GM21825 (cell line): ENCODE measurements at regions not wholly inside any gene's neighbourhood (a gene's known extent, or its start where the extent isn't known, plus 50 kb on each side); places are given as distances from the start of the nearest gene placed in this dataset.

Experiments
- ATAC-seq: cut with Tn5 transposase; IDR thresholded peaks from one replicate; pipeline ENCODE4 v1.9.1; 2021; ENCODE audit warnings: mild to moderate bottlenecking, moderate library complexity; ENCODE audit not compliant: unreplicated experiment

DNA sequence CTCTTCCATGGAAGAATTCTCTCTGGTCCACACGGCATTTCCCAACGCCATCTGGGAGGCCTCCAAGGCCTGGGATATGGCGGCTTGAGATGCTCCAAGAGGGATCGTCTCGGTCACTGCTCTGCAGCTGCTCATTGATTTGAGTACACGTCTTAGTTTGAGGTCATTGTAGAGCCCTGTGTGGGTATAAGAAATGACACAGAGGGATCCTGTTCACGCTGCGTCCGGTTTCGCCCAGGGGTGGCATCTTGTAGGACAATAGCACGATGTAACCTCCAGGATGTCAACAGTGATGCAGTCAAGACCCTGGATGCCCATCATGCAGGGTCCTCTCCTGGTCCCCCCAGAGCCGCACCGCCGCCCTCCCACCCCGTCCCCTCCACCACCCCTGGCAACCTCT, 564.6 kb downstream of the BRD1 start:
- no peak for ATAC-seq

DNA sequence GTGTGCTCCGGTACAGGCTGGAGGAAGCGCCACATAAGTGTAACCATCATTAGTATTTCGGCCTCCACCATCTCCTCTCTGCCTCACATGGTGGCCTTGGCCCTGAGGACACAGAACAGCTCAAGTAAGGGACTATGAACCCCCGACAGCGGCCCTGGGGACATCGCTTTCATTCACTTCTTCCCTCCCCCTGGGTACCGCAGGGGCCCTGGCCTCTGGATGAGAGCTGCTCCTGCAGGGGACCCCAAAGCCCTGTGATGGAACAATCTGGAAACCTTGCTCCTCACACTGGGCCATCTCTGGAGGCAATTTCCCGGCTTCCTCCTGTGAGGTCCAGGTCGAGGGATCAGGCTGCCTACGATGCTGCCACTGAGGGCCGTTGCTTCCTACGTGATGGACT, 565.5 kb downstream of the BRD1 start:
- no peak for ATAC-seq

DNA sequence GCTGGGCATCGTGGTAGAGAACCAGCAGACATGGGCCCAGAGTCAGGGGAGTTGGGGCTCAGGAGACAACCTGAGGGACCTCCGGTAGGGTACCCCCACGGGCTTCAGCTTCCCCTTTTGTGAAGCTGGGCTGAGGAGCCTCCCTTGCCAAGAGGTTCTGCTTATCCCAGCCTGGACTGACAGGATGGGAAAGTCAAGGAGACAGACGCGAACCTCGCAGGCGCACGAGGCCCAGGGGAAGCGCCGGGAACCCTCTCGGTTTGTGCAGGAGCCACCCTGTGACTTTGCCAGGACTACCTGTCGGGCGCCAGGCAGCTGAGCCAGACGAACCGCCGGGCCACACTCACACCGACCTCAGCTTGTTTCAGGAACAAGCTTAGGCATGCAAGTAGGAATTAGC, 566.1 kb downstream of the BRD1 start:
- no peak for ATAC-seq

DNA sequence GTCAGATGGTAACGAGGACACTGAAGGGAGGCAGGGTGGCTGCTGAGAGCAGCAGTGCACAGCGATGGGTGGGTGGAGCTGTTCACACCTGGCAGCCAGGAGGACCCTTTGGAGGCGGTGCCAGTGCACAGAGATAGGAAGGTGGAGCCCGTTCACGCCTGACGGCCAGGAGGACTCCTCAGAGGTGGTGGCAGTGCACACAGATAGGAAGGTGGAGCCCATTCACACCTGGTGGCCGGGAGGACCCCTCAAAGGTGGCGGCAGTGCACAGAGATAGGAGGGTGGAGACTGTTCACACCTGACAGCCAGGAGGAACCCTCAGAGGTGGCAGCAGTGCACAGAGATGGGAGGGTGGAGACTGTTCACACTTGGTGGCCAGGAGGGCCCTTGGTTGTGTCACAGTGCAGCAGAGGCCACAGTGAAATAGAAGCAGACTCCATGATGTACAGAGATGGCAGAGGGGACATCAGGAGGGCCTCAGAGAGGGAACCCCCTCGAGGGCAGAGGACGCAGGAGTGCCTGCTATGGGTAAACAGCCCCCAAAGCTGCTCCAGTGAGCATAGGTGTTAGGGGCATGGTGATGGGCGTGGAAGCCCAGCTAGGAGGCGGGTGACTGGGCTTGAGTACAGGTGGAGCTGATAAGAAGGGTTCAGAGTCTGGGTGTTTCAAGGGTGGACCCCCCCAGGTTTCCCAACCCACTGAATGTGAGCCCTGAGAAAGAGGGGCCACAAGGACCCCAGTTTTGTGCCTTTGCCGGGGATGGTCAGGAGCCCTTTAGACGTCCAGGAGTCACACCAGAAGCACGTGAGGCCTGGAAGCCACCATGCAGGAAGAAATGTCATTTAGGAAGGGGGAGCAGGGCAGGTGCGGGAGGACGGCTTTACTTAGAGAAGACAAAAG, 566.7 kb downstream of the BRD1 start:
- no peak for ATAC-seq

DNA sequence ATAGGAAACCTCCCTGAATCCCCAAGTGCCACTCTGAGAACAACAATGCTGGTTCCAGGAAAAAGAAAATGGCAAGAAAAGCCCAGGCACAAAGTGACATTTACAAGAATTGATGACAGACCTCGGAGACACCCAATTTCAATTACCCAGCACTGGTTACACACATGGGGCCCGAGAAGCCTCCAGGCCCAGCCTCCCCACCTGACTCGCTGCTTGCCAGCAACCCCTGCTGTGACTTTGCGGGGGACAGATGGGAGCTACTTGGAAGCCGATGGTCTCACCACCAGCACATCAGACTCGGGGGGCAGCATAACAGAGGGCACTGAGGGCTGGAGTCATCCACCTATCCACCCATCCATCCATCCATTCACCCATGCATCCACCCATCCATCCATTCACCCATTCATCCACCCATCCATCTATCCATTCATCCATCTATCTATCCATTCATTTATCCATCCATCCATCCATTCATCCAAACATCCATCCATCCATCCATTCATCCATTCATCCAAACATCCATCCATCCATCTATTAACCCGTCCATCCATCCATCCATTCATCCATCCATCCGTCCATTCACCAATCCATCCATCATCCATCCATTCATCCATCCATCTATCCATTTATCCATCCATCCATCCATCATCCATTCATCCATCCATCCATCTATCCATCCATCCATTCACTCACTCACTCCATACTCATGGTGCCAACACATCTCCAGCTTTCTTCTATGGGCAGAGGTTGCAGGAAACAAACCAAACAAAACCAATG, 567.6 kb downstream of the BRD1 start:
- ATAC-seq: no peak

DNA sequence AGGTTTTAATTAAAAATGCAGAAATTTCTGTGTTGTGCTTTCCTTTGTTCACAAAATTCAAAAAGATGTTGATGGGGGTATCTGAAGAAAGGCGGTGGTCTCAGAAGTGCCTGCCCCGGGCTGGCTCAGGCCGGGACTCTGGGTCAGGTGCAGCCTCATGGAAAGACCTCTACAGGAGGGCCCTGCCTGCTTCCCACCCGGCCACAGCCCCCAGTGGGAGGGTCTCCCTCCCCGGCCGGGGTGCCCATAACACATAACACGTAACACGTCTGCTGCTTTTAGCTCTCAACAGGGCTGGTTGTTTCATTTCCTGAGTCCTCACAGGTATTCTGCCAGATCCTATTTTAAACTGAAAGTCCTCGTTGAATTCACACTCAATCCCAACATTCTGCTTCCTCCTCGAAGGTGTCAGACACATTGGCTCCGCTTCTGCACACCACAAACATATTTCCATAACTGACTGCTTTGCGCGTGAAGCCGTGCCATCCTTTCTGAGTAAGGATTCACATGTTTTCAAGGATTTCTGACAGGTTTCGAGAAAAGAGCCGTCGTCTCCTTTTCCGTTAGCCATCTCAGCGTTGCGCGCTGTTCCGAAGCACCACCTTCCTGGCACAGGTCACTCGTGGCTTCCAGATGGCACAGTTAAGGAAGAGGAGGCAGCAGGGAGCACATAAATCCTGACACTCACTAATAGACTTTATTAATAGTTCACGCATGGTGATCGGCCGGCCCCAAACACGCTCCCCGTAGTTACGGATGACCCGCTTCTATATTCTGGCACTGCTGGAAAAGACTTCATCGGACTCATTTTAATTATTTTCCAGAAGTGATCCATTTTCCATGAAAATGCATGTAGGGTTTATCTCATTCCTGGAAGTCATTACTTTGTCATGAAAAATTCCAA, 569.3 kb downstream of the BRD1 start:
- ATAC-seq: no peak

DNA sequence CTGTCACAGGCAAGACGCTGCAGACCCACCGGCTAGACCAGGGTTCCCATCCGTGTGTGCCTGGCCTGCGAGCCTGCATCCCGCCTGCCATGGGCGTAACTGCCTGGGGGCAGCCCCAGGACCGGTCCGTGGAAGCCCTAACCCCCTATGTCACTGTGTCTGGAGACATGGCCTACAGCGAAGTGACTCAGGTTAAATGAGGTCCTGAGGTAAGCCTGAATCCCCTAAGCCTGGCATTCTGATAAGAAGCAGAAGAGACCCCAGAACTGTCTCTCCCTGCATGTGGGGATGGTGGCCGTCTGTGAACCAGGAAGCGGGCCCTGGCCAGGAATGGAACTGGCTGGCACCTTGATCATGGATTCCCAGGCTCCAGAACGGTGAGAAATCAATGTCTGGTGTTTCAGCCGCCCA, 570.1 kb downstream of the BRD1 start:
- no peak for ATAC-seq

DNA sequence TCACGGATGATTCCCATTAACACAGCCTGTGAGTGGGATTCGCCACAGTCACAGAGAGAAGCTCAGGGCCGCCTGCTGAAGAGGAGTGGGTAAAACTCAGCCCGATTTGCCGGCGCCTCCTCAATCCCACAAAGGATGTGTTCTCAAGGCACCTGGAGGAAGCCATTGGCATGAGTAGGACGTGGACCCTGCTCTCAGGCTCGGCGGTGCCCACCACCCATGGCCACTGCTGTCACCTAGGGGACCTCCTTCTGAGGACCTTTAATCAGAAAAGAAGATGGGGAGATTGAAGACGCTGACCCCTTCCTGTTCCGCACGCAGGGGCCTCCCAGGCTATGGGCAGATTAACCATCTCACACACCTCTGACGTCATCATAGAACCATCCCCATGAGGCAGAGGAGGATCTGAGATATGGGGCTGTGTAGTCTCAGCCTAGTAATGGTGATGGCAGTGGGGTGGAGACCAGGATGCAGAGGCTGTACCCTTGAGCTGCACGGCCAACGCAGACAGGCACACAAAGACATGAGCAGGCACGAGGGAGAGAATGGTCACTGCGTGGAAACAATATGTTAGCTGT, 571.8 kb downstream of the BRD1 start:
- ATAC-seq: no peak

DNA sequence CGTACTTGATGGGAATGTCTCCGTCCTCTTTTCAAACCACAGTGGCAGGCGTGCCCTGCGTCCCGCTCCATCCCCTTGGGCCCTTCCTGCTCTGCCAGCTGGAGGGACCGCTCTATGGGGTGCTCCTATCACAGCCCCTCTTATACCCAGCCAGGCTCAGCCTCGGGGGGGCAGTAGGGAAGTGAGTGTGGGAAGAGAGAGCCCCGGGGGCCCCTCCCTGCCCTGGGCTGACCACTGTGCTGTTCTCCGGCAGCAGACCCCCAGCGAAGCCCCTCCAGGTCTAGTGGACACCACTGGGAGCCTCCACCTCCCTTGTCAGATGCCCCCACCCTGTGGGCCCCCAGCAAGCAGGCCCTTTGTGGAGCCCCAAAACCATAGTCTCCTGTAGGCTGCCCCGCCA, 572.5 kb downstream of the BRD1 start:
- ATAC-seq: no peak

DNA sequence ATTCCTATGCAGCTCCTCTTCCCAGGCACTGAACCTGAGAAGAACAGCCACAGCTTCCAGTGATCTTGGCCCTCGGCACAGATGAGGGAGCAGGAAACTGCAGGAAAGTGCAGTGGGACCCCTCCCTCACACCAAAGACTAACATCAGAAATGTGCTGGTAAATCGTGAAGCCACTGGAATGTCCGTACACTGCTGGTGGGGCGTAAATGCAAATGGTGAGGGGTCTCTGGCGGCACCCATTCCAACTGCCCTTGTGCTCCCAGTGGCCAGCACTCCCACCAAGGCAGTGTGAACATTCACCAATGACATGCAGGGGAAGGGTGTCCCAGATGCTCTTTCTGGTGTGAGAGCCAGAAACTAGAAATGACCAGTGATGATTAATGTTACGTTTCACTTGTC, 574.0 kb downstream of the BRD1 start:
- no peak for ATAC-seq

DNA sequence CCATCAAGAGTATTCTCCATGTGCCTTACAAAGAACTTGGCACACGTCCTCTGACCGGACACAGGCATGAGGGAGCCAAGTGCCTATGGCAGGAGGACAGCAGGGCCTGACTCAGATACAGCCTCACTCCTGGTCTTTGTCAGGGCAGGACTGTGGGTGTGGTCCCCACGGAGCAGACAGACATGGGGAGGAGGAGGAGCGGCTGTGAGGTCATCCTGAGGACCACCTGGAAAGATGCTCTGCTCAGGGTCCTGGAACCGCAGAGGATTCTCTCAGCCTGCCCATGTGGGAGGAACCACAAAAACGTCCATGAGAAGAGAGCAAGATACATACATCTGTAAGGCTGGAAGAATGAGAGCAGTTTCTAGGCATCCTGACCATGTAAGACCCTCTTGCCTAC, 576.3 kb downstream of the BRD1 start:
- no peak for ATAC-seq

DNA sequence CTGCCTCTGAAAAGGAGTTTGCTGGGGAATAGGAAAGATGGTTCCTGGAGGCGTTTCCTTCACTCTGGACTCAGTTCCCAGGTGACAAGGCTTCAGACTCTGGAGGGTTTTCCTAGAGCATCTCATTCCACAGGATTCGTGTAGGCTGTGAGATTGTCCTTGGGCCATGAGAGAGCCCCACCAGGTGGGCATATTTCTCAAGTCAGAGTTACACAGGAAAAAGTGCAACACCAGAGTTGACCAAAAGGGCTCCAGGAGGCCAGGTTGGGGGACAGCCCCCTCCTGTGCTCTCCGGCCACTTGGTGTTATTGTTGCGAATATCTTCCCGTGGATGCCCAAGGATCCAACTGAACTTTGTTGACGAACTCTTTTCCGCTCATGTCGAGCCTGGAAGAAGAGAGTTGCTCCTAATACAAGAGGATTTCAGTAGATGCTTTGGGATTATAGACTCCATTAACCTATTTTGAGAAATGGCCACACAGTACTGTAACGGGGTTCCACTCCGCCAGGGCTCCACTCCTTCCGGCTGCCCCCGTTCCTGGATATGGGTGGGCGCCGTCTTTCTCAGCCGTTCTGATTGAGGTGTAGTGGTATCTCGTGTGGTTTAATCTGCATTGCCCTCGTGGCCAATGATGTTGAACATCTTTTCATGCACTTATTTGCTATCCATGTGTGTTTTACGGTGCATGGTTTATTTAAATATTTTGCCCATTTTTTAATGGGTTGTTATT, 580.3 kb downstream of the BRD1 start:
- no peak for ATAC-seq

DNA sequence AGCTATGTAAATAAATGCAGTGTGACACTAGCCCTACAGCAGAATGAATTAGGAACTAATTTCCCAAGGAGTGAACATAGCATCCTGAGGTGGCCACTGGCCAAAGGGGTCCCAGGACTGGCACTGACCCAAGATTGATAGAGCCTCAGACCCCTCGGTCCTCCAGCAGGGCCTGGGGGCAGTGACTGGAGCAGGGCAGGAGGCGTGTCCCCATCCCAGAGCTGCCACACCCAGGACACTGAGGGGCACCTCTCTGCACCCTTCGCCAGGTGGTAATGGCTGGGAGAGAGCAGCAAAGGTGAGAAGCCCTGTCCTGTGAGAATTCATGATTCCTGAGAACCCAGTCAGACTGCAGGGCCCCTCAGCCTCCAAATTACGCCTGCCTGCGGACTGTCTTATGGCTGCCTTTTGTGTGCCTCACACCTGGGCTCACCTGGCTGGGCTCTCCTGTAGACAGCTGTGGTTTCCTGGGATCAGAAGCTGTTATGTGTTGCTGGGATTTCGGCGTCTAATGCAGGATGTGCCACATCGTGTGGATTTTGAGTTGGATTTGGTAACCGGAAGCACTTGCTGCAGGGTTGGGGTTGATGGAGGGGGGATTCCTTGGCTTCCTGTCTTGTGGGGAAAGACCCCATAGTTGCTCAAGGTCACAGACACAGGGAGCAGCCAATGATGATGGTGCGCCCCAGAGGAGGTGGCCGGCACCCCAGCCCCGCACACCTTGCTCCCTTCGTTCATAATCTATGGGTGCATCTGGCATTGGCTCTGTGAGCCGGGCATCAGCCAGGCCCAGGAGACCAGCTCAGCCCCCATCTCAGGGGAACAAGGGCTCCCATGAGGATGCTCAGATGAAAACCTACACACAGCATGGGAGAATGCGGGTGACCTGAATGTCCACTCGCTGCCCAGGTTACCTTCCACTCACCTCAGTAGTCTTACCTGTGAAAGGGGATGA, 582.9 kb downstream of the BRD1 start:
- no peak for ATAC-seq

DNA sequence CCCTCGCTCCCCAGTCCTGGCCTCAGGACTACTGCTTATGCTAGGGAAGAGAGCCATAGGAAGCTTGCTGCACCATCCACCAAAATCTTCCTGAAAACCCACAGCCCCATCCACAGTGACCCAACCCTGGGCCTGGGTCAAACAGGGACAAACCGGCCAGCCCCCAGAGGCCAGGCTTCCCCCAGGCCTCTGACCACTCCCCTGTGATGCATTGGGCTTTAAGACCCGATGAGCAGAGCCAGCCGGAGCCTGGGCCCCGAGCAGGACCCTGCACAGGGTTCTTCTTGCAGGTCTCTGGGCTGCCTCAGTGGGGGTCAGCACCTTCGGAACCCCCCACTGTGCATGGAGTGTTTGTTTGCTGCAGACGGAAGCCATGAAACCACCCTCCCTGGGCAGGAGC, 583.7 kb downstream of the BRD1 start:
- ATAC-seq: no peak

DNA sequence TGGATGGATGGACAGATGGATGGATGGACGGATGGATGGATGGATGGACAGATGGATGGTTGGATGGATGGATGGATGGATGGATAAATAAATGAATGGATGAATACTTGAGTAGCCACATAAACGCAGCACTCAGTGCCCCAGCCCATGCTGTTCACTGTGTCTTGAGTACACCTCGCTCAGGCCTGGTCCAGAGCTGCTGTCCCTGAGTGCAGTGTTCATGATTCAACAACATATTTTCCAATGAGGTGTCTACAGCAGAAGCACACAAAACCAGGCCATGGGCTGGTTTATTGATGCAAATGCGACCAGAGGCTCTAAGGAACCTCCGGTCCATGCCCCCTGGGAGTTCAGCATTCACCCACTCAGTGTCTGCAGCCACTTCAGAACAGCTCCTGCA, 584.3 kb downstream of the BRD1 start:
- no peak for ATAC-seq

DNA sequence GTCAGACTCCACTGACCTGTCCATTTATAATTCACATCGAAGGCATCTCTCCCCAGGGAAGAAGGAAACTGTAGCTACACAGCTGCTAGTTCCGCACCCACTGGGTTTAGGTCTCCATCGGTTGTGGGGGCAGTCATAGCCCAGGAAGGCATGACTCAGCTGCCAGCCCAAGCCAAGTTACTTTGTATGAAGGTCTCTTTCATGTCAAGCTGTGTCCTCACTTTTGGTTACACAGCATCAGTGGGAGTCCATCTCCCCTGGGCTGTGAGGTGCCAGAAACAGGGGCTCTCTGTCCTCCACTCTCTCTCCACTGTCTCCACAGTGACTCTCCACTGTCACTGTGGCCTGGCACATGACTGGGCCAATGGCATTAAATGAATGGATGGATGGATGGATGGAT, 585.2 kb downstream of the BRD1 start:
- no peak for ATAC-seq

DNA sequence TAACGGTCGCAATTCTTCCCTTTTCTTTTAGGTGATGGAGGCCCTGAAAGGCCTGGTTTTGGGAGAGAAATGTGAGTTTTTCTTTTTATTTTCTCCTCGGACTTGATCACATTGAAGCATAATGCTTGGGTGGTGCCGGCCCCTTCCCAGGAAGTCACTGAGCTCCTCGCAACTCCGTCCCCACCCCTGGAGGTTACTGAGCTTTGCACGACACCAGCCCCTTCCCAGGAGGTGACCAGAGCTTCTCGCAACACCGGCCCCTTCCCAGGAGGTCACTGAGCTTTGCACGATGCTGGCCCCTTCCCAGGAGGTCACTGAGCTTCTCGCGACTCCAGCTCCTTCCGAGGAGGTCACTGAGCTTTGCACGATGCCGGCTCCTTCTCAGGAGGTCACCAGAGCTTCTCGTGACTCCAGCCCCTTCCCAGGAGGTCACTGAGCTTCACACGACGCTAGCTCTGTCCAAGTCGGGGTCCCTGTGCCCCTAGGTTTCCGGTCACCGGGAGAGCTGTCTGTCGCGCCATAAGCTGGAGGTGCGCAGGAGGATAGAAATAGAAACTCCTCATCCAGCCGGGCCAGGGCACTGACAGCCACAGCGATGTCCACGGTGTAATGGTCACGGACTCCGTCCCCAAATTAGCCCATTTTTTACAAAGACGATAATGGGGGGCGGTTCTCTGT, 586.4 kb downstream of the BRD1 start:
- ATAC-seq: no peak

DNA sequence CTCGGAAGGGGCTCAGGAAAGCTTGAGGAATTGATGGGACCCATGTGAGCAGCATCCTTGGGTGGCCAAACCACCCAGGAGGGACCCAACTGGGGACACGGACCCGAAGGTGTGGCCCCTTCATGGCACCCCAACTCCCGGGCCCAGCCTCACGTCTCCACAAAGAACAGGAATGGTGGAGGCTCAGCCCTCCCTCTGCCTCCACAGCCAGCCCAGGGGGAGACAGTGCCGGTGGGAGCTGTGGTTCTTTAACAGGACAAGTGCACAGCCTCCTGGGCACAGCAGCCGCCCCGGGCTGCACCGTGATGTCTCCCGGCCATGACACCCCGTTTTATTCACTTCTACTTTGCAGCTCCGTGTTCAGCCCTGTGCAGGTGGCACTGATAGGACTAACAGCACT, 587.2 kb downstream of the BRD1 start:
- no peak for ATAC-seq

DNA sequence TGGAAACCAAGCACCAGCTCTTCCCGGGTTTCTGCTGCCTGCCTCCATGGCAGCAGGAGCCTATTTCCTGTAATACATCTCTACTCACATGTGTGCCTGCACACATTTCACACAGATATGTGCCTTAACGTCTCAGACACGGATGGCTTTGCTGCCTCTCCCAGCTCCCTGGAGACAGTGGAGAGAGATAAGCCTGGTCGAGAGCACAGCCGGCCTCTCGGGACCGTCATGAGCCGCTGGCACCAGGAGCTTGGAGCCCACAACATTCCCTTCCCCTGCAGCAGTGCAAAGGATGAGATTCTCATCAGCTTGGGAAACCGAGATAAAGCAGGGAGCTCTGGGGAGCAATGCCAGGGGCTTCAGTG, 587.7 kb downstream of the BRD1 start:
- no peak for ATAC-seq
